Activated naive CD4-positive, alpha-beta T cell treated with anti-CD3 and anti-CD28 coated beads, Interleukin-2, amount 10 ng/mL, durations not matched to agents 7 days and 5 days (primary cell): ENCODE measurements at regions not wholly inside any gene's neighbourhood (a gene's known extent, or its start where the extent isn't known, plus 50 kb on each side); places are given as distances from the start of the nearest gene placed in this dataset.

Source experiments
- CTCF ChIA-PET: fragments of 350-600 bp; sonication (Branson Sonifier 250); formaldehyde crosslinking; loops from one replicate; lab custom pipeline; 2021; ENCODE audit warnings: antibody characterized with exemption; lab: Charles Lee
- DNase-seq: peaks from one replicate; pipeline ENCODE4 v3.0.0-alpha.2; 2020
- H3K27ac Mint-ChIP-seq: one replicate; pipeline ENCODE4 v1.8.0; 2021; ENCODE audit warnings: mild to moderate bottlenecking, moderate library complexity, mixed read lengths
- H3K27me3 Mint-ChIP-seq: one replicate; pipeline ENCODE4 v1.8.0; 2021; ENCODE audit warnings: mild to moderate bottlenecking, mixed read lengths
- H3K36me3 Mint-ChIP-seq: one replicate; pipeline ENCODE4 v1.8.0; 2021; ENCODE audit warnings: mixed read lengths
- H3K4me1 Mint-ChIP-seq: one replicate; pipeline ENCODE4 v1.8.0; 2021; ENCODE audit warnings: mixed read lengths
- H3K4me3 Mint-ChIP-seq: one replicate; pipeline ENCODE4 v1.8.0; 2021; ENCODE audit warnings: mild to moderate bottlenecking, moderate library complexity, mixed read lengths
- H3K9me3 Mint-ChIP-seq: one replicate; pipeline ENCODE4 v1.8.0; 2021; ENCODE audit warnings: mixed read lengths

DNA sequence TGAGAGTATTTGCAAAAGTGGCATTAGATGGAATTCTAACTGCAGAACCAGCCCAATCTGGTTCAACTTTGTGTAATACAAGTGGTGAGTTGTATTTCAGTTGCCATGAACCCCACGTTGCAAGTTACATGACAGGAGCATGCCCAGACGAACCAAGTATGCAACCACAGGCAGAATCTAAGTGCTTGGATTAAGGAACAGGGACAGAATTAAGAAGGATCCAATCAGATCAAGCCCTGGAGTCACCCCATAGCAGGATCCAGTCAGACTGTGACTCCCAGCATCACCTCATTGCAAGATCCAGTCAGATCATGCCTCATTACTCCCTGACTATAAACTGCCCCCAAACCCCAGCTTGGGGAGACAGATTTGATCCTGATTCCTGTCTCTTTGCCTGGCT is 388.7 kb upstream of the NRP1 start:
- Mint-ChIP-seq H3K27ac (no peak overlapping the region), H3K4me3 (no peak overlapping the region), H3K9me3 (no peaks in the 10 kb centered on the region), H3K4me1 (no peaks in the 10 kb centered on the region), H3K36me3 (no peaks in the 10 kb centered on the region), H3K27me3 (no peaks in the 10 kb centered on the region)
- no peak for DNase-seq
- CTCF ChIA-PET: no interaction called here

GRCh38 chr10:33722067-33722466 is 387.6 kb upstream of the NRP1 start:
- H3K27me3 Mint-ChIP-seq: no peaks in the 10 kb centered on the region
- H3K9me3 Mint-ChIP-seq: no peaks in the 10 kb centered on the region
- no peaks in the 10 kb centered on the region for H3K36me3 Mint-ChIP-seq
- CTCF ChIA-PET: no interaction called here
- H3K4me1 Mint-ChIP-seq: no peaks in the 10 kb centered on the region
- H3K27ac Mint-ChIP-seq: no peak overlapping the region
- no peak for DNase-seq
- no peak overlapping the region for H3K4me3 Mint-ChIP-seq

DNA sequence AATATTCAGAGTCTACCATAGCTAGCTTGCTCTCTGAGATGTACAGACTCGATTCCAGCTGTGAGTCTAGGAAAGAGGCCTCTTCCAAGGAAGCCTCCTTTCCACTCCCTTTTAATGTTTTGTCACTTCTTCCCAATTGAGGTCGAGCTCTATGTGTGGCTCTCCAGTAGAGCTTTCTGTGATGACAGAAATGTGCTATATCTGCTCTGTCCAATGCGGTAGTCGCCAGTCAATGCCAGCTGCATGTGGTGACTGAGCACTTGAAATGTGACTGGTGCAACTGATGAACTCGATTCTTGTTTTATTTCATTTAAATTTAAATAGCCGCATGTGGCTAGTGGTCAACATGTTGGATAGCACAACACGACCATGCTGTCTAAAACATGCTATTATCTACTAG is 387.0 kb upstream of the NRP1 start:
- Mint-ChIP-seq H3K4me3 (no peak overlapping the region), H3K4me1 (no peaks in the 10 kb centered on the region), H3K9me3 (no peaks in the 10 kb centered on the region), H3K27ac (no peak overlapping the region), H3K27me3 (no peaks in the 10 kb centered on the region), H3K36me3 (no peaks in the 10 kb centered on the region)
- no peak for DNase-seq
- CTCF ChIA-PET: no interaction called here

DNA sequence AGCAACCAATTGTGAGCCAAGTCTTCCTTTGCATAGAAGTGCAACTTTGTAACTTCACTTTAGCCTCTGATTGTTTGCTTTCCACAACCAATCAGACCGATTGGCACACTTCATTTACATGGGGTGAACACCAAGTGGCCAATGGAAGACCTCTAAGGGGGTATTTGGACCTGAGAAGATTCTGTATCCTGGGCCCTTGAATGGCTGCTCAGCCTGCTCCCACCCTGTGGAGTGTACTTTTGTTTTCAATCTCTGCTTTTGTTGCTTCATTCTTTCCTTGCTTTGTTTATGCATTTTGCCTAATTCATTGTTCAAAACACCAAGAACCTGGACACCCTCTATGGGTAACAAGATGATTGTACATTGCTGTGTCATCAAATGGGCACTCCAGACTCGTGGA is 385.7 kb upstream of the NRP1 start:
- no peak for DNase-seq
- Mint-ChIP-seq H3K4me3 (no peak overlapping the region), H3K27ac (no peak overlapping the region), H3K4me1 (no peaks in the 10 kb centered on the region), H3K27me3 (peaks cover 7% of the 10 kb centered on the region), H3K36me3 (no peaks in the 10 kb centered on the region), H3K9me3 (no peaks in the 10 kb centered on the region)
- CTCF ChIA-PET: no interaction called here

DNA sequence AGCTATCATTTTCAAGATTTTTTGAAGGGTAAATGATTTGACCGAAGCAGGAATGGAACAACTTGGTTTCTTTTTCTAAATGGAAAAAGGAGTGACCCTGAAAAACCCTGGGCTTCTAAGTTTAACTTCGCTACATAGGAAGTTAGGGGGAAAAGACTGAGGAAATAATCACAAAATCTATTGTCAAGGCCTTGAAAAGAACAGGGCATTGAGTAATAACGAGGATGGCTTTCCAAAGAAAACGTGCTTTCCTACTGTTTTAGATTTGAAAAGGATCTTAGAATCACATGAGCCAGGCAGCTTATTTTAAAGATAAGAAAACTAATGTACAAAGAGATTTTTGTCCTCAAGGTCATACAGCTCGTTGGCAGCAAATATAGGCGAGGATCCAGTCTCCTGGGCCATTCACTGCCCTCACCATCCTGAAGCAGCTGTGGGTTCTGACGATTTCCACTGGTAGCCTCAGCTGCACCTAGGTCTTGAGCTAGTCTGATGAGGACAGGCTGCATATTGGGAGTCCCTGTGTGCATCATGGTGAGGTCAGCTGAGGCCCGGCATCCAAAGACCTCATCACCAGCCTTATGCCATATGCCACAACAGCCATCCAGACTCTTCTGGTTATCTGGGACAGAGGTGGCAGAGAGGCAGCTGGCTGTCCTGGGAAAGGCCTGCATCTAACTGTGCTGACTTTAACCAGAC is 384.7 kb upstream of the NRP1 start:
- Mint-ChIP-seq H3K27me3 (peaks cover 7% of the 10 kb centered on the region), H3K36me3 (no peaks in the 10 kb centered on the region), H3K9me3 (no peaks in the 10 kb centered on the region), H3K4me3 (no peak overlapping the region), H3K27ac (no peak overlapping the region), H3K4me1 (no peaks in the 10 kb centered on the region)
- DNase-seq: no peak
- CTCF ChIA-PET: no interaction called here

GRCh38 chr10:33716501-33717267 is 382.2 kb upstream of the NRP1 start:
- no peak overlapping the region for H3K4me3 Mint-ChIP-seq
- no peaks in the 10 kb centered on the region for H3K36me3 Mint-ChIP-seq
- CTCF ChIA-PET: no interaction called here
- DNase-seq: no peak
- H3K9me3 Mint-ChIP-seq: no peaks in the 10 kb centered on the region
- no peak overlapping the region for H3K27ac Mint-ChIP-seq
- peaks cover 7% of the 10 kb centered on the region for H3K27me3 Mint-ChIP-seq
- no peaks in the 10 kb centered on the region for H3K4me1 Mint-ChIP-seq

- H3K36me3 Mint-ChIP-seq: no peaks in the 10 kb centered on the region
Observed at GRCh38 chr10:33715303-33715975, 381.0 kb upstream of the NRP1 start.

GRCh38 chr10:33712825-33713224 is 378.4 kb upstream of the NRP1 start:
- Mint-ChIP-seq H3K9me3 (no peaks in the 10 kb centered on the region), H3K27me3 (peaks cover 7% of the 10 kb centered on the region), H3K36me3 (no peaks in the 10 kb centered on the region), H3K4me1 (no peaks in the 10 kb centered on the region), H3K27ac (no peak overlapping the region), H3K4me3 (no peak overlapping the region)
- DNase-seq: no peak
- CTCF ChIA-PET: no interaction called here

More at GRCh38 chr10:33715303-33715975, 381.0 kb upstream of the NRP1 start:
- H3K4me1 Mint-ChIP-seq: no peaks in the 10 kb centered on the region
- peaks cover 7% of the 10 kb centered on the region for H3K27me3 Mint-ChIP-seq
- H3K4me3 Mint-ChIP-seq: no peak overlapping the region
- H3K9me3 Mint-ChIP-seq: no peaks in the 10 kb centered on the region
- DNase-seq: no peak
- CTCF ChIA-PET: no interaction called here
- no peak overlapping the region for H3K27ac Mint-ChIP-seq

- Mint-ChIP-seq H3K27me3 (no peaks in the 10 kb centered on the region), H3K9me3 (no peaks in the 10 kb centered on the region), H3K4me3 (no peak overlapping the region), H3K27ac (no peak overlapping the region), H3K36me3 (no peaks in the 10 kb centered on the region), H3K4me1 (no peaks in the 10 kb centered on the region)
- CTCF ChIA-PET: no interaction called here
- no peak for DNase-seq
Observed at GRCh38 chr10:33710006-33710405, 375.5 kb upstream of the NRP1 start.

GRCh38 chr10:33709008-33709753 is 374.7 kb upstream of the NRP1 start:
- no peaks in the 10 kb centered on the region for H3K36me3 Mint-ChIP-seq
- H3K27me3 Mint-ChIP-seq: no peaks in the 10 kb centered on the region
- no peaks in the 10 kb centered on the region for H3K9me3 Mint-ChIP-seq
- no peak for DNase-seq
- H3K4me1 Mint-ChIP-seq: no peaks in the 10 kb centered on the region
- no peak overlapping the region for H3K27ac Mint-ChIP-seq
- CTCF ChIA-PET: no interaction called here
- no peak overlapping the region for H3K4me3 Mint-ChIP-seq

- no peak for DNase-seq
- Mint-ChIP-seq H3K27ac (no peak overlapping the region), H3K4me3 (no peak overlapping the region), H3K27me3 (no peaks in the 10 kb centered on the region), H3K4me1 (no peaks in the 10 kb centered on the region), H3K36me3 (no peaks in the 10 kb centered on the region), H3K9me3 (no peaks in the 10 kb centered on the region)
- CTCF ChIA-PET: no interaction called here
Observed at GRCh38 chr10:33708561-33708960, 374.1 kb upstream of the NRP1 start.

DNA sequence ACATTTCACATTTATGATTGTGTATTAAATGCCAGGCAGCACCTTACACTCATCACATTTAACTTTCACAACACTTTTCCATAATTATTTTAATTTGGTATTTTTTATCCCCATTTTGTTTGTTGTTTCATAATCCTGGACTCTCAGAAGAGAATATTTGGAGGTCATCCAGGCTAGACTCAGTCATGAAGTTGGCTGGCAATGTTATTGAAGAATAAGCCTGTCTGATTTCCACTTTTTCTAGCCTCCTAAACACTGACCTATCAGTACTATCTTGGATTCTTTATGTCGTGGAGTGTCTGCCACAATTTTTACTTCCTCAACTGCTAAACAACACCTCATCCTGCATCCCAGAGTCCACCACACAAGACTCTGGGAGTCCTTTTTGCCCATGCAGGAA is 372.3 kb upstream of the NRP1 start:
- H3K4me1 Mint-ChIP-seq: no peaks in the 10 kb centered on the region
- no peak overlapping the region for H3K4me3 Mint-ChIP-seq
- no peak overlapping the region for H3K27ac Mint-ChIP-seq
- no peaks in the 10 kb centered on the region for H3K27me3 Mint-ChIP-seq
- no peaks in the 10 kb centered on the region for H3K36me3 Mint-ChIP-seq
- CTCF ChIA-PET: no interaction called here
- H3K9me3 Mint-ChIP-seq: no peaks in the 10 kb centered on the region
- no peak for DNase-seq

- no peaks in the 10 kb centered on the region for H3K4me1 Mint-ChIP-seq
- no peak for DNase-seq
- no peak overlapping the region for H3K4me3 Mint-ChIP-seq
- no peaks in the 10 kb centered on the region for H3K36me3 Mint-ChIP-seq
- H3K9me3 Mint-ChIP-seq: no peaks in the 10 kb centered on the region
- CTCF ChIA-PET: no interaction called here
- H3K27ac Mint-ChIP-seq: no peak overlapping the region
- H3K27me3 Mint-ChIP-seq: no peaks in the 10 kb centered on the region
Observed at GRCh38 chr10:33706191-33706590, 371.7 kb upstream of the NRP1 start.

GRCh38 chr10:33704214-33704830 is 369.9 kb upstream of the NRP1 start:
- Mint-ChIP-seq H3K4me3 (no peak overlapping the region), H3K9me3 (no peaks in the 10 kb centered on the region), H3K4me1 (no peaks in the 10 kb centered on the region), H3K27me3 (no peaks in the 10 kb centered on the region), H3K36me3 (no peaks in the 10 kb centered on the region), H3K27ac (no peak overlapping the region)
- no peak for DNase-seq
- CTCF ChIA-PET: no interaction called here
